WTC11 (cell line): ENCODE measurements at regions not wholly inside any gene's neighbourhood (a gene's known extent, or its start where the extent isn't known, plus 50 kb on each side); places are given as distances from the start of the nearest gene placed in this dataset.

Source experiments
- ATAC-seq: fragments of 200-7000 bp; cut with Tn5 transposase; 2 replicates; pipeline ENCODE4 v1.10.0; 2021; ENCODE audit warnings: mild to moderate bottlenecking, moderate library complexity
- CTCF ChIA-PET: fragments of 300-600 bp; sonication (Branson Sonifier 250); formaldehyde crosslinking; loops from one replicate; lab custom pipeline; 2021; ENCODE audit warnings: antibody characterized with exemption; lab: Charles Lee
- POLR2A ChIA-PET: fragments of 350-600 bp; sonication (Branson Sonifier 250); formaldehyde crosslinking; loops from one replicate; lab custom pipeline; 2021; ENCODE audit warnings: antibody characterized with exemption; lab: Charles Lee
- DNase-seq: peaks from one replicate; pipeline ENCODE4 v3.0.0; 2021; ENCODE audit warnings: low spot score
- H3K27ac Mint-ChIP-seq: 2 replicates; pipeline ENCODE4 v1.8.0; 2021; ENCODE audit warnings: mixed read lengths
- H3K27me3 Mint-ChIP-seq: 2 replicates; pipeline ENCODE4 v1.8.0; 2021; ENCODE audit warnings: low read depth, mild to moderate bottlenecking, moderate library complexity, mixed read lengths
- H3K36me3 Mint-ChIP-seq: 2 replicates; pipeline ENCODE4 v1.8.0; 2021; ENCODE audit warnings: mixed read lengths
- H3K4me1 Mint-ChIP-seq: 2 replicates; pipeline ENCODE4 v1.8.0; 2022; ENCODE audit warnings: mixed read lengths
- H3K4me3 Mint-ChIP-seq: 2 replicates; pipeline ENCODE4 v1.8.0; 2021; ENCODE audit warnings: mild to moderate bottlenecking, moderate library complexity, mixed read lengths
- H3K9me3 Mint-ChIP-seq: 2 replicates; pipeline ENCODE4 v1.8.0; 2021; ENCODE audit warnings: mixed read lengths
- CBFB ChIP-seq: sonication (generic); formaldehyde crosslinking; IDR thresholded peaks from 2 replicates; pipeline ENCODE4 v1.8.1; 2022; ENCODE audit warnings: mild to moderate bottlenecking, low read depth, missing genetic modification reagents
- CREM ChIP-seq: sonication (generic); formaldehyde crosslinking; IDR thresholded peaks from 2 replicates; pipeline ENCODE4 v1.8.1; 2022; ENCODE audit warnings: mild to moderate bottlenecking, missing genetic modification reagents, moderate library complexity
- HMGA2 ChIP-seq: fragments of 250-450 bp; sonication (Bioruptor Pico); IDR thresholded peaks from 2 replicates; pipeline ENCODE4 v1.4.0; 2021; ENCODE audit warnings: mild to moderate bottlenecking, moderate library complexity
- IRF2 ChIP-seq: sonication (generic); formaldehyde crosslinking; IDR thresholded peaks from 2 replicates; pipeline ENCODE4 v1.8.0; 2022; ENCODE audit warnings: low read depth, missing genetic modification reagents, borderline replicate concordance
- NR1H2 ChIP-seq: sonication (generic); formaldehyde crosslinking; IDR thresholded peaks from 2 replicates; pipeline ENCODE4 v1.9.0; 2021; ENCODE audit warnings: mild to moderate bottlenecking, moderate library complexity, missing genetic modification reagents
- SMAD4 ChIP-seq: sonication (generic); formaldehyde crosslinking; IDR thresholded peaks from 2 replicates; pipeline ENCODE4 v1.8.0; 2022; ENCODE audit warnings: mild to moderate bottlenecking, missing genetic modification reagents
- TEAD1 ChIP-seq: sonication (generic); formaldehyde crosslinking; IDR thresholded peaks from 2 replicates; pipeline ENCODE4 v1.8.0; 2022; ENCODE audit warnings: mild to moderate bottlenecking, missing genetic modification reagents
- TP53 ChIP-seq: sonication (generic); formaldehyde crosslinking; IDR thresholded peaks from 2 replicates; pipeline ENCODE4 v1.8.1; 2023; ENCODE audit warnings: mild to moderate bottlenecking, missing genetic modification reagents
- ZNF121 ChIP-seq: sonication (generic); formaldehyde crosslinking; IDR thresholded peaks from 2 replicates; pipeline ENCODE4 v1.8.0; 2023; ENCODE audit warnings: missing genetic modification reagents
- ZNF317 ChIP-seq: sonication (generic); formaldehyde crosslinking; IDR thresholded peaks from 2 replicates; pipeline ENCODE4 v1.8.1; 2023; ENCODE audit warnings: low read depth, mild to moderate bottlenecking, moderate library complexity, missing genetic modification reagents, borderline replicate concordance
- ZNF416 ChIP-seq: fragments of 250-450 bp; sonication (Bioruptor Pico); IDR thresholded peaks from 2 replicates; pipeline ENCODE4 v1.9.0; 2021; ENCODE audit warnings: mild to moderate bottlenecking, inconsistent platforms
- TF ChIP-seq, protein P1 (sequence below): fragments of 250-450 bp; sonication (Bioruptor Pico); IDR thresholded peaks from 2 replicates; pipeline ENCODE4 v2.1.2; 2022; ENCODE audit warnings: mild to moderate bottlenecking, moderate library complexity
- TF ChIP-seq, protein P2 (sequence below): sonication (generic); formaldehyde crosslinking; IDR thresholded peaks from 2 replicates; pipeline ENCODE4 v1.8.0; 2022; ENCODE audit warnings: mild to moderate bottlenecking, missing genetic modification reagents
- TF ChIP-seq, protein P3 (sequence below): sonication (generic); formaldehyde crosslinking; IDR thresholded peaks from 2 replicates; pipeline ENCODE4 v1.8.1; 2022; ENCODE audit warnings: low read depth, mild to moderate bottlenecking, moderate library complexity, missing genetic modification reagents, borderline replicate concordance
- TF ChIP-seq, protein P4 (sequence below): fragments of 250-450 bp; sonication (Bioruptor Pico); IDR thresholded peaks from 2 replicates; pipeline ENCODE4 v1.9.0; 2021; ENCODE audit warnings: mild to moderate bottlenecking, borderline replicate concordance

DNA sequence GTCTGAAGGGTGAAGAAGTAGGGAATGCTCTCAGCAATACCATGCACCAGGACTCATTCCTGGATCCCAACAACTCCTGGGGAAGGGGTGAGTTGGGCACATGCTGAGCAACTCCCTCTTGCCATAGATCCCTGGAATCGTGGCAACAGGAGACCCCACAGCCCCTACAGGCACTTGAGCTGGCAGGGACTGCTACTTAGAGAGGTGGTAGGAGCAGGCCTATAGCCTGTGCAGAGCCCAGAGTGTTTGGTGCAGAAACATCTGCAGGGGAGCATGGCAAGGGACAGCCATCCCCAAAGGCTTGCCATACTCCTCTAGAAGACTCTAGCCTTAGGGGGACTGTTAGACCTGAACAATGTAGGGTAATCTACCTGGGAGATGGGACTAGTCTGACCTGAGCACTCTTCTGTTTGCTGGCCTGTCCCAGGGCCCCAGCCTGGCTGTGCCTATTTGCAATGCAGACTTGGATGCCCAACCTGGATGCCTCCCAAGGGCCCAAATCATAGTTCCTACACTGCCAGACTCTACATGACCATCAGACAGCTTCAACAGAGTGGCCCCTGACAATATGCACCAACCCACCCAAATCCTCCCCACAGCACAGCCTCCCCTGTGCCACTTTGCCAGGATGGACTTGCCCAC is 568.6 kb upstream of the KIF2B start (continued):
- no peak for TF ChIP-seq ZNF317 (CRISPR knock-in tag)
- TF ChIP-seq, protein P1, sequence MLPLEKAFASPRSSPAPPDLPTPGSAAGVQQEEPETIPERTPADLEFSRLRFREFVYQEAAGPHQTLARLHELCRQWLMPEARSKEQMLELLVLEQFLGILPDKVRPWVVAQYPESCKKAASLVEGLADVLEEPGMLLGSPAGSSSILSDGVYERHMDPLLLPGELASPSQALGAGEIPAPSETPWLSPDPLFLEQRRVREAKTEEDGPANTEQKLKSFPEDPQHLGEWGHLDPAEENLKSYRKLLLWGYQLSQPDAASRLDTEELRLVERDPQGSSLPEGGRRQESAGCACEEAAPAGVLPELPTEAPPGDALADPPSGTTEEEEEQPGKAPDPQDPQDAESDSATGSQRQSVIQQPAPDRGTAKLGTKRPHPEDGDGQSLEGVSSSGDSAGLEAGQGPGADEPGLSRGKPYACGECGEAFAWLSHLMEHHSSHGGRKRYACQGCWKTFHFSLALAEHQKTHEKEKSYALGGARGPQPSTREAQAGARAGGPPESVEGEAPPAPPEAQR (CRISPR knock-in tag) = no peak
- TF ChIP-seq TP53 = no peak

DNA sequence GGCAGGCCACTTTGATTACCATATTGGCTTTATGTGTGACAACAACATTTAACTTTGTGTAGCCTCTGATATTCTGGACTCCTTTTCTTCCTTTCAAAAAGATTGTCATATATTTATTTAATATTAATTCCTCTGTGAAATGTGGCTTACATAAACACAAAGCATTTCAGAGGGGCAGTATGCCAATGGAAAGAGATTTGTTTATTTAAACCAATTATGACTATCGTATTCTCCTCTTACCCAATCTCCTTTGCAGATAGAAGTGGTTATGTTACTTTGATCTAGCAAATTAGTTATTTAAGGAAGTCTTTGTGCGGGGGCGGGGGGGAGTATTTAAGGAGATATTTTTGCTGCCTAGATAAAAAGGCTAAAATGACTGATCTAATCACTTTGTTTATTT is 573.7 kb upstream of the KIF2B start:
- CTCF ChIA-PET = no interaction called here
- no peak for ATAC-seq
- no peak for TF ChIP-seq SMAD4 (CRISPR knock-in tag)
- TF ChIP-seq, protein P2, sequence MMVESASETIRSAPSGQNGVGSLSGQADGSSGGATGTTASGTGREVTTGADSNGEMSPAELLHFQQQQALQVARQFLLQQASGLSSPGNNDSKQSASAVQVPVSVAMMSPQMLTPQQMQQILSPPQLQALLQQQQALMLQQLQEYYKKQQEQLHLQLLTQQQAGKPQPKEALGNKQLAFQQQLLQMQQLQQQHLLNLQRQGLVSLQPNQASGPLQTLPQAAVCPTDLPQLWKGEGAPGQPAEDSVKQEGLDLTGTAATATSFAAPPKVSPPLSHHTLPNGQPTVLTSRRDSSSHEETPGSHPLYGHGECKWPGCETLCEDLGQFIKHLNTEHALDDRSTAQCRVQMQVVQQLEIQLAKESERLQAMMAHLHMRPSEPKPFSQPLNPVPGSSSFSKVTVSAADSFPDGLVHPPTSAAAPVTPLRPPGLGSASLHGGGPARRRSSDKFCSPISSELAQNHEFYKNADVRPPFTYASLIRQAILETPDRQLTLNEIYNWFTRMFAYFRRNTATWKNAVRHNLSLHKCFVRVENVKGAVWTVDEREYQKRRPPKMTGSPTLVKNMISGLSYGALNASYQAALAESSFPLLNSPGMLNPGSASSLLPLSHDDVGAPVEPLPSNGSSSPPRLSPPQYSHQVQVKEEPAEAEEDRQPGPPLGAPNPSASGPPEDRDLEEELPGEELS = no peak
- TF ChIP-seq TP53 = no peak
- TF ChIP-seq, protein P1 (CRISPR knock-in tag) = no peak
- no peak for TF ChIP-seq CBFB (CRISPR knock-in tag)
- TF ChIP-seq HMGA2 (CRISPR knock-in tag) = no peak
- no peak for TF ChIP-seq IRF2 (CRISPR knock-in tag)
- TF ChIP-seq, protein P3, sequence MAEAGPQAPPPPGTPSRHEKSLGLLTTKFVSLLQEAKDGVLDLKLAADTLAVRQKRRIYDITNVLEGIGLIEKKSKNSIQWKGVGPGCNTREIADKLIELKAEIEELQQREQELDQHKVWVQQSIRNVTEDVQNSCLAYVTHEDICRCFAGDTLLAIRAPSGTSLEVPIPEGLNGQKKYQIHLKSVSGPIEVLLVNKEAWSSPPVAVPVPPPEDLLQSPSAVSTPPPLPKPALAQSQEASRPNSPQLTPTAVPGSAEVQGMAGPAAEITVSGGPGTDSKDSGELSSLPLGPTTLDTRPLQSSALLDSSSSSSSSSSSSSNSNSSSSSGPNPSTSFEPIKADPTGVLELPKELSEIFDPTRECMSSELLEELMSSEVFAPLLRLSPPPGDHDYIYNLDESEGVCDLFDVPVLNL (CRISPR knock-in tag) = no peak
- TF ChIP-seq CREM (CRISPR knock-in tag) = no peak
- TF ChIP-seq, protein P4, sequence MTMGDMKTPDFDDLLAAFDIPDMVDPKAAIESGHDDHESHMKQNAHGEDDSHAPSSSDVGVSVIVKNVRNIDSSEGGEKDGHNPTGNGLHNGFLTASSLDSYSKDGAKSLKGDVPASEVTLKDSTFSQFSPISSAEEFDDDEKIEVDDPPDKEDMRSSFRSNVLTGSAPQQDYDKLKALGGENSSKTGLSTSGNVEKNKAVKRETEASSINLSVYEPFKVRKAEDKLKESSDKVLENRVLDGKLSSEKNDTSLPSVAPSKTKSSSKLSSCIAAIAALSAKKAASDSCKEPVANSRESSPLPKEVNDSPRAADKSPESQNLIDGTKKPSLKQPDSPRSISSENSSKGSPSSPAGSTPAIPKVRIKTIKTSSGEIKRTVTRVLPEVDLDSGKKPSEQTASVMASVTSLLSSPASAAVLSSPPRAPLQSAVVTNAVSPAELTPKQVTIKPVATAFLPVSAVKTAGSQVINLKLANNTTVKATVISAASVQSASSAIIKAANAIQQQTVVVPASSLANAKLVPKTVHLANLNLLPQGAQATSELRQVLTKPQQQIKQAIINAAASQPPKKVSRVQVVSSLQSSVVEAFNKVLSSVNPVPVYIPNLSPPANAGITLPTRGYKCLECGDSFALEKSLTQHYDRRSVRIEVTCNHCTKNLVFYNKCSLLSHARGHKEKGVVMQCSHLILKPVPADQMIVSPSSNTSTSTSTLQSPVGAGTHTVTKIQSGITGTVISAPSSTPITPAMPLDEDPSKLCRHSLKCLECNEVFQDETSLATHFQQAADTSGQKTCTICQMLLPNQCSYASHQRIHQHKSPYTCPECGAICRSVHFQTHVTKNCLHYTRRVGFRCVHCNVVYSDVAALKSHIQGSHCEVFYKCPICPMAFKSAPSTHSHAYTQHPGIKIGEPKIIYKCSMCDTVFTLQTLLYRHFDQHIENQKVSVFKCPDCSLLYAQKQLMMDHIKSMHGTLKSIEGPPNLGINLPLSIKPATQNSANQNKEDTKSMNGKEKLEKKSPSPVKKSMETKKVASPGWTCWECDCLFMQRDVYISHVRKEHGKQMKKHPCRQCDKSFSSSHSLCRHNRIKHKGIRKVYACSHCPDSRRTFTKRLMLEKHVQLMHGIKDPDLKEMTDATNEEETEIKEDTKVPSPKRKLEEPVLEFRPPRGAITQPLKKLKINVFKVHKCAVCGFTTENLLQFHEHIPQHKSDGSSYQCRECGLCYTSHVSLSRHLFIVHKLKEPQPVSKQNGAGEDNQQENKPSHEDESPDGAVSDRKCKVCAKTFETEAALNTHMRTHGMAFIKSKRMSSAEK = no peak
- TF ChIP-seq TEAD1 (CRISPR knock-in tag) = no peak
- no peak for TF ChIP-seq NR1H2 (CRISPR knock-in tag)
- no peak for TF ChIP-seq ZNF416 (CRISPR knock-in tag)
- TF ChIP-seq ZNF121 (CRISPR knock-in tag) = no peak
- TF ChIP-seq, all 79 proteins: peak for 0
- no peak overlapping the region for H3K4me3 Mint-ChIP-seq
- DNase-seq = no peak
- no peaks in the 10 kb centered on the region for H3K4me1 Mint-ChIP-seq
- no peaks in the 10 kb centered on the region for H3K27me3 Mint-ChIP-seq
- no peak overlapping the region for H3K27ac Mint-ChIP-seq
- POLR2A ChIA-PET = no interaction called here
- H3K9me3 Mint-ChIP-seq = peaks cover 48% of the 10 kb centered on the region
- peaks cover 17% of the 10 kb centered on the region for H3K36me3 Mint-ChIP-seq
